A673 (cell line): ENCODE measurements at regions not wholly inside any gene's neighbourhood (a gene's known extent, or its start where the extent isn't known, plus 50 kb on each side); places are given as distances from the start of the nearest gene placed in this dataset.

ENCODE experiments used
- CTCF ChIP-seq: fragments of 300-800, 200-600 bp; sonication (generic); conservative IDR thresholded peaks from 2 replicates; pipeline ENCODE4 v1.5.1; 2017; ENCODE audit warnings: low read depth, mild to moderate bottlenecking, antibody characterized with exemption, low read length, moderate library complexity, mixed read lengths
- EZH2 ChIP-seq: fragments of 200-600 bp; sonication (generic); IDR thresholded peaks from 2 replicates; pipeline ENCODE4 v1.6.1; 2017; ENCODE audit warnings: borderline replicate concordance, low read depth, mild to moderate bottlenecking, mixed read lengths, antibody characterized with exemption, low read length; ENCODE audit not compliant: poor library complexity, severe bottlenecking

- no peak for TF ChIP-seq CTCF
- TF ChIP-seq EZH2, result no peak
These were observed 67.0 kb upstream of the AMPD3 start for GRCh38 chr11:10388101-10388500.
